ENCODE measurements at regions not wholly inside any gene's neighbourhood (a gene's known extent, or its start where the extent isn't known, plus 50 kb on each side); places are given as distances from the start of the nearest gene placed in this dataset.

- no peak overlapping the region for H2AFZ ChIP-seq (replicated peaks; ENCODE audit: low read length, poor library complexity)
- H3K79me1 ChIP-seq (ENCODE audit: low read depth in 1 of 2, low read length in 2 of 2): no peaks in the 10 kb centered on the region
- no peak overlapping the region for H3K9ac ChIP-seq (ENCODE audit: low read depth, low read length)
- no peak overlapping the region for H3K4ac ChIP-seq (ENCODE audit: low read depth, low read length)
- no peaks in the 10 kb centered on the region for H3K4me1 ChIP-seq (ENCODE audit: control insufficient read depth, insufficient read depth, low read length)
- no peak overlapping the region for H2BK120ac ChIP-seq (ENCODE audit: low read depth, low read length)
- ATAC-seq (ENCODE audit: low read depth) (no peak), DNase-seq (no peak)
- no peaks in the 10 kb centered on the region for H3K36me3 ChIP-seq (ENCODE audit: control insufficient read depth, insufficient read depth, low read length)
- no peaks in the 10 kb centered on the region for H3K9me1 ChIP-seq (ENCODE audit: insufficient read depth, low read length)
- POLR2A ChIA-PET (ENCODE audit: unreplicated experiment): no interaction called here
- in situ Hi-C loops (cut with MboI; ENCODE audit: low sequenced_read_pairs) (no loop called here), intact Hi-C loops (cut with micrococcal nuclease) (no loop called here), dilution Hi-C loops (cut with HindIII; ENCODE audit: low sequenced_read_pairs, unreplicated experiment) (no loop called here)
- peaks cover 2% of the 10 kb centered on the region; the same call in 1 of the 2 replicates for H3K27me3 ChIP-seq (ENCODE audit: control insufficient read depth, insufficient read depth, low read length)
- H3K56ac ChIP-seq (ENCODE audit: extremely low read depth, insufficient read depth, low read length): no peak overlapping the region
- H2BK5ac ChIP-seq (ENCODE audit: low read depth, low read length, poor library complexity, severe bottlenecking): no peak overlapping the region
- H3K18ac ChIP-seq (ENCODE audit: low read depth, low read length): no peak overlapping the region
- no peak overlapping the region for H4K8ac ChIP-seq (ENCODE audit: low read depth in 2 of 2, low read length in 2 of 2)
- BruUV-seq (replicated peaks): no TSS peak
- H3K4me2 ChIP-seq (ENCODE audit: low read depth, low read length): no peak overlapping the region
- no peak overlapping the region for H3K4me3 ChIP-seq (ENCODE audit: insufficient read depth, low read depth, low read length)
- H2BK20ac ChIP-seq (ENCODE audit: low read depth, low read length): no peak overlapping the region
- H3K9me3 ChIP-seq (ENCODE audit: control insufficient read depth, insufficient read depth, low read length): no peaks in the 10 kb centered on the region
- CTCF ChIA-PET: no interaction called here
- TF ChIP-seq USF2 (IDR thresholded peaks at IDR 0.05; ENCODE audit: low read depth, low read length): no peak
- no peak for TF ChIP-seq POLR2A (IDR thresholded peaks at IDR 0.05; ENCODE audit: low read depth, low read length)
- TF ChIP-seq NFE2L2 (IDR thresholded peaks at IDR 0.05; ENCODE audit: low read depth, low read length): no peak
- TF ChIP-seq BHLHE40 (IDR thresholded peaks at IDR 0.05; ENCODE audit: low read depth, low read length): no peak
- no peak for TF ChIP-seq MAFK (IDR thresholded peaks at IDR 0.05; ENCODE audit: low read depth, low read length)
- TF ChIP-seq MAZ (IDR thresholded peaks at IDR 0.05; ENCODE audit: borderline replicate concordance, low read depth, low read length): no peak
- TF ChIP-seq RFX5 (IDR thresholded peaks at IDR 0.05; ENCODE audit: low read depth, low read length): no peak
- TF ChIP-seq FOS (IDR thresholded peaks at IDR 0.05; ENCODE audit: low read depth, low read length): no peak
- TF ChIP-seq CHD1 (IDR thresholded peaks at IDR 0.05; ENCODE audit: low read depth, low read length): no peak
- TF ChIP-seq, protein P1, sequence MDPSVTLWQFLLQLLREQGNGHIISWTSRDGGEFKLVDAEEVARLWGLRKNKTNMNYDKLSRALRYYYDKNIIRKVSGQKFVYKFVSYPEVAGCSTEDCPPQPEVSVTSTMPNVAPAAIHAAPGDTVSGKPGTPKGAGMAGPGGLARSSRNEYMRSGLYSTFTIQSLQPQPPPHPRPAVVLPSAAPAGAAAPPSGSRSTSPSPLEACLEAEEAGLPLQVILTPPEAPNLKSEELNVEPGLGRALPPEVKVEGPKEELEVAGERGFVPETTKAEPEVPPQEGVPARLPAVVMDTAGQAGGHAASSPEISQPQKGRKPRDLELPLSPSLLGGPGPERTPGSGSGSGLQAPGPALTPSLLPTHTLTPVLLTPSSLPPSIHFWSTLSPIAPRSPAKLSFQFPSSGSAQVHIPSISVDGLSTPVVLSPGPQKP (IDR thresholded peaks at IDR 0.05; ENCODE audit: borderline replicate concordance, low read depth, low read length): no peak
- no peak for TF ChIP-seq RCOR1 (IDR thresholded peaks at IDR 0.05; ENCODE audit: insufficient replicate concordance, low read length)
- no peak for TF ChIP-seq CTCF (conservative IDR thresholded peaks at IDR 0.05; ENCODE audit: low read depth, low read length)
- TF ChIP-seq RAD21 (IDR thresholded peaks at IDR 0.05; ENCODE audit: low read length): no peak
- TF ChIP-seq CEBPB (IDR thresholded peaks at IDR 0.05; ENCODE audit: low read depth, low read length): no peak
- H3K14ac ChIP-seq (replicated peaks; ENCODE audit: low read depth, low read length): no peak overlapping the region
- H3K23ac ChIP-seq (ENCODE audit: low read depth, low read length): no peak overlapping the region
- no peak overlapping the region for H4K91ac ChIP-seq (ENCODE audit: insufficient read depth, low read depth, low read length)
- no peak overlapping the region for H3K27ac ChIP-seq (ENCODE audit: insufficient read depth, low read length)
- H2AK5ac ChIP-seq (ENCODE audit: low read depth, low read length): no peak overlapping the region
- no peak overlapping the region for H2BK15ac ChIP-seq (ENCODE audit: low read depth, low read length)
- no CpG with 5 or more reads among the region's 4 CpGs for WGBS, 2 experiments (ENCODE audit: extremely low coverage in 2 of 2, insufficient read length in 1 of 2)
- H2AK9ac ChIP-seq (replicated peaks; ENCODE audit: low read depth, low read length, poor library complexity): no peak overlapping the region
- H4K5ac ChIP-seq (ENCODE audit: low read depth, low read length): no peak overlapping the region
- no peaks in the 10 kb centered on the region for H4K20me1 ChIP-seq (ENCODE audit: insufficient read depth, low read length)
These were observed 138.1 kb upstream of the KCNJ6 start for GRCh38 chr21:38054334-38054733.

All from IMR-90 (cell line).